GM12874 (cell line): ENCODE measurements at regions not wholly inside any gene's neighbourhood (a gene's known extent, or its start where the extent isn't known, plus 50 kb on each side); places are given as distances from the start of the nearest gene placed in this dataset.

ENCODE experiments used
- CTCF ChIP-seq: IDR thresholded peaks from 2 replicates; pipeline ENCODE4 v1.5.1; 2011; ENCODE audit warnings: low read depth, mild to moderate bottlenecking, control low read depth, low read length, moderate library complexity; ENCODE audit not compliant: insufficient read depth

GRCh38 chr2:14417551-14417950 lies 215.0 kb upstream of the LRATD1 start:
- TF ChIP-seq CTCF = no peak

- no peak for TF ChIP-seq CTCF
Observed at GRCh38 chr2:14418115-14418514, 214.4 kb upstream of the LRATD1 start.

- no peak for TF ChIP-seq CTCF
Observed at GRCh38 chr2:14420851-14421250, 211.7 kb upstream of the LRATD1 start.

- no peak for TF ChIP-seq CTCF
Observed at GRCh38 chr2:14422426-14422825, 210.1 kb upstream of the LRATD1 start.

GRCh38 chr2:14423145-14423906 lies 209.2 kb upstream of the LRATD1 start:
- TF ChIP-seq CTCF = no peak

- TF ChIP-seq CTCF = no peak
Observed at GRCh38 chr2:14424478-14425390, 207.8 kb upstream of the LRATD1 start.

- TF ChIP-seq CTCF = no peak
Observed at GRCh38 chr2:14425869-14426268, 206.6 kb upstream of the LRATD1 start.
